GM23338 (cell line): ENCODE measurements at regions not wholly inside any gene's neighbourhood (a gene's known extent, or its start where the extent isn't known, plus 50 kb on each side); places are given as distances from the start of the nearest gene placed in this dataset.

ENCODE experiments used
- ATAC-seq: fragments of 200-7000 bp; cut with Tn5 transposase; 3 replicates; pipeline ENCODE4 v1.9.1; 2020
- DNase-seq: peaks from one replicate; pipeline ENCODE4 v3.0.0-alpha.2; 2015; ENCODE audit warnings: low spot score
- H2AFZ ChIP-seq: fragments of 200-600 bp; sonication (generic); 2 replicates; pipeline ENCODE4 v1.8.0; 2016; ENCODE audit warnings: antibody characterized with exemption, mild to moderate bottlenecking, moderate library complexity
- H3F3A ChIP-seq: fragments of 200-600 bp; sonication (generic); replicated peaks from 2 replicates; pipeline ENCODE4 v1.8.0; 2017; ENCODE audit warnings: antibody characterized with exemption, mixed run types, low read depth
- H3K27ac ChIP-seq: fragments of 200-600 bp; sonication (generic); 2 replicates; pipeline ENCODE4 v1.6.1; 2016; ENCODE audit warnings: low read depth
- H3K27me3 ChIP-seq: fragments of 200-600 bp; sonication (generic); 2 replicates; pipeline ENCODE4 v1.8.0; 2016; ENCODE audit warnings: mild to moderate bottlenecking, mixed run types, moderate library complexity; ENCODE audit not compliant: insufficient read depth
- H3K36me3 ChIP-seq: fragments of 200-600 bp; sonication (generic); 2 replicates; pipeline ENCODE4 v1.8.0; 2016; ENCODE audit warnings: mild to moderate bottlenecking; ENCODE audit not compliant: insufficient read depth
- H3K4me1 ChIP-seq: fragments of 200-600 bp; sonication (generic); 2 replicates; pipeline ENCODE4 v1.8.0; 2016; ENCODE audit warnings: mild to moderate bottlenecking, moderate library complexity; ENCODE audit not compliant: insufficient read depth
- H3K4me2 ChIP-seq: fragments of 200-600 bp; sonication (generic); 2 replicates; pipeline ENCODE4 v1.7.1; 2017; ENCODE audit warnings: mixed run types
- H3K4me3 ChIP-seq: fragments of 200-600 bp; sonication (generic); 2 replicates; pipeline ENCODE4 v1.6.1; 2016; ENCODE audit warnings: mixed run types
- H3K79me2 ChIP-seq: fragments of 200-600 bp; sonication (generic); replicated peaks from 2 replicates; pipeline ENCODE4 v1.8.0; 2017; ENCODE audit warnings: mild to moderate bottlenecking; ENCODE audit not compliant: insufficient read depth
- H3K9me2 ChIP-seq: fragments of 200-600 bp; sonication (generic); 2 replicates; pipeline ENCODE4 v1.8.0; 2017; ENCODE audit not compliant: insufficient read depth
- H4K20me1 ChIP-seq: fragments of 200-600 bp; sonication (generic); replicated peaks from 2 replicates; pipeline ENCODE4 v1.8.0; 2017; ENCODE audit warnings: mild to moderate bottlenecking; ENCODE audit not compliant: insufficient read depth
- H3K27ac Mint-ChIP-seq: 2 replicates; pipeline ENCODE4 v1.8.0; 2020; ENCODE audit warnings: inconsistent platforms, mild to moderate bottlenecking, moderate library complexity, mixed read lengths
- H3K27me3 Mint-ChIP-seq: 3 replicates; pipeline ENCODE4 v1.8.0; 2022; ENCODE audit warnings: low read depth, mild to moderate bottlenecking, moderate library complexity, mixed read lengths, inconsistent platforms; ENCODE audit not compliant: insufficient read depth, poor library complexity
- H3K36me3 Mint-ChIP-seq: 3 replicates; pipeline ENCODE4 v1.8.0; 2021; ENCODE audit warnings: low read depth, mild to moderate bottlenecking, inconsistent platforms, moderate library complexity, mixed read lengths
- H3K4me1 Mint-ChIP-seq: 3 replicates; pipeline ENCODE4 v1.8.0; 2020; ENCODE audit warnings: mild to moderate bottlenecking, inconsistent platforms, mixed read lengths
- H3K4me3 Mint-ChIP-seq: 3 replicates; pipeline ENCODE4 v1.8.0; 2021; ENCODE audit warnings: moderate library complexity, mild to moderate bottlenecking, inconsistent platforms, mixed read lengths
- H3K9me3 Mint-ChIP-seq: 3 replicates; pipeline ENCODE4 v1.8.0; 2020; ENCODE audit warnings: moderate library complexity, mild to moderate bottlenecking, inconsistent platforms, mixed read lengths
- CREB1 ChIP-seq: fragments of 250-450 bp; sonication (Bioruptor Pico); IDR thresholded peaks from 2 replicates; pipeline ENCODE4 v1.5.0; 2020; ENCODE audit warnings: low read depth, mild to moderate bottlenecking, moderate library complexity
- CTCF ChIP-seq, 2 experiments: fragments of 200-600 bp in 1 of 2; sonication (generic) in 1 of 2; conservative IDR thresholded peaks; 2 replicates each; pipeline versions ENCODE4 v1.5.1 to v1.6.1; 2016 to 2017; ENCODE audit warnings: antibody characterized with exemption in 2 of 2, low read depth in 2 of 2, mild to moderate bottlenecking in 2 of 2, moderate library complexity in 1 of 2
- ETS1 ChIP-seq: IDR thresholded peaks from 2 replicates; pipeline ENCODE4 v1.6.1; 2016; ENCODE audit warnings: antibody characterized with exemption
- EZH2 ChIP-seq: fragments of 200-600 bp; sonication (generic); IDR thresholded peaks from one replicate; pipeline ENCODE4 v1.8.0; 2017; ENCODE audit warnings: antibody characterized with exemption, mild to moderate bottlenecking, low read depth; ENCODE audit not compliant: unreplicated experiment
- NANOG ChIP-seq: IDR thresholded peaks from 2 replicates; pipeline ENCODE4 v1.6.1; 2016; ENCODE audit warnings: antibody characterized with exemption, borderline replicate concordance
- ZNF114 ChIP-seq: fragments of 250-450 bp; sonication (Bioruptor Pico); IDR thresholded peaks from 2 replicates; pipeline ENCODE4 v1.5.0; 2020; ENCODE audit warnings: mild to moderate bottlenecking, moderate library complexity
- TF ChIP-seq, protein P1 (sequence below): IDR thresholded peaks from one replicate; pipeline ENCODE4 v1.6.1; 2018; ENCODE audit warnings: antibody characterized with exemption; ENCODE audit not compliant: unreplicated experiment

GRCh38 chr1:4033713-4034112 lies 133.6 kb upstream of the C1orf174 start:
- Histone ChIP-seq H3K27me3 (no peaks in the 10 kb centered on the region), H3K4me1 (no peaks in the 10 kb centered on the region), H3K27ac (no peak overlapping the region), H2AFZ (no peak overlapping the region), H3K36me3 (no peaks in the 10 kb centered on the region; the same call in 1 of the 2 replicates), H3K4me2 (no peak overlapping the region), H3K9me2 (no peaks in the 10 kb centered on the region), H4K20me1 (no peaks in the 10 kb centered on the region), H3K79me2 (no peaks in the 10 kb centered on the region), H3F3A (no peaks in the 10 kb centered on the region), H3K4me3 (no peak overlapping the region)
- peak; percentile 96 for ATAC-seq
- Mint-ChIP-seq H3K9me3 (peaks cover 41% of the 10 kb centered on the region), H3K4me3 (peak overlapping the region; percentile 18; the same call in 1 of the 3 replicates), H3K4me1 (peaks cover 14% of the 10 kb centered on the region), H3K27me3 (no peaks in the 10 kb centered on the region), H3K36me3 (peaks cover 20% of the 10 kb centered on the region), H3K27ac (peak overlapping the region; percentile 37)
- TF ChIP-seq ETS1 (no peak), CTCF (conservative IDR thresholded peaks at IDR 0.05; ENCODE audit: low read depth in 2 of 2) (no peak), NANOG (no peak), CREB1 (CRISPR knock-in tag) (no peak), EZH2 (no peak), ZNF114 (CRISPR knock-in tag) (no peak)
- TF ChIP-seq, protein P1, sequence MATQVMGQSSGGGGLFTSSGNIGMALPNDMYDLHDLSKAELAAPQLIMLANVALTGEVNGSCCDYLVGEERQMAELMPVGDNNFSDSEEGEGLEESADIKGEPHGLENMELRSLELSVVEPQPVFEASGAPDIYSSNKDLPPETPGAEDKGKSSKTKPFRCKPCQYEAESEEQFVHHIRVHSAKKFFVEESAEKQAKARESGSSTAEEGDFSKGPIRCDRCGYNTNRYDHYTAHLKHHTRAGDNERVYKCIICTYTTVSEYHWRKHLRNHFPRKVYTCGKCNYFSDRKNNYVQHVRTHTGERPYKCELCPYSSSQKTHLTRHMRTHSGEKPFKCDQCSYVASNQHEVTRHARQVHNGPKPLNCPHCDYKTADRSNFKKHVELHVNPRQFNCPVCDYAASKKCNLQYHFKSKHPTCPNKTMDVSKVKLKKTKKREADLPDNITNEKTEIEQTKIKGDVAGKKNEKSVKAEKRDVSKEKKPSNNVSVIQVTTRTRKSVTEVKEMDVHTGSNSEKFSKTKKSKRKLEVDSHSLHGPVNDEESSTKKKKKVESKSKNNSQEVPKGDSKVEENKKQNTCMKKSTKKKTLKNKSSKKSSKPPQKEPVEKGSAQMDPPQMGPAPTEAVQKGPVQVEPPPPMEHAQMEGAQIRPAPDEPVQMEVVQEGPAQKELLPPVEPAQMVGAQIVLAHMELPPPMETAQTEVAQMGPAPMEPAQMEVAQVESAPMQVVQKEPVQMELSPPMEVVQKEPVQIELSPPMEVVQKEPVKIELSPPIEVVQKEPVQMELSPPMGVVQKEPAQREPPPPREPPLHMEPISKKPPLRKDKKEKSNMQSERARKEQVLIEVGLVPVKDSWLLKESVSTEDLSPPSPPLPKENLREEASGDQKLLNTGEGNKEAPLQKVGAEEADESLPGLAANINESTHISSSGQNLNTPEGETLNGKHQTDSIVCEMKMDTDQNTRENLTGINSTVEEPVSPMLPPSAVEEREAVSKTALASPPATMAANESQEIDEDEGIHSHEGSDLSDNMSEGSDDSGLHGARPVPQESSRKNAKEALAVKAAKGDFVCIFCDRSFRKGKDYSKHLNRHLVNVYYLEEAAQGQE, result no peak
- DNase-seq, result no peak

- H3K36me3 ChIP-seq, result no peaks in the 10 kb centered on the region; the same call in 1 of the 2 replicates
Measured at GRCh38 chr1:4034318-4034887, 134.3 kb upstream of the C1orf174 start.

More at GRCh38 chr1:4034318-4034887, 134.3 kb upstream of the C1orf174 start:
- ATAC-seq (peak; percentile 21; the same call in 1 of the 3 replicates), DNase-seq (no peak)
- Histone ChIP-seq H3F3A (no peaks in the 10 kb centered on the region), H3K4me2 (no peak overlapping the region), H3K4me3 (no peak overlapping the region), H3K27me3 (no peaks in the 10 kb centered on the region), H3K4me1 (no peaks in the 10 kb centered on the region), H3K27ac (no peak overlapping the region), H3K79me2 (no peaks in the 10 kb centered on the region), H4K20me1 (no peaks in the 10 kb centered on the region), H3K9me2 (no peaks in the 10 kb centered on the region), H2AFZ (no peak overlapping the region)
- Mint-ChIP-seq H3K4me3 (no peak overlapping the region), H3K27me3 (no peaks in the 10 kb centered on the region), H3K36me3 (peaks cover 26% of the 10 kb centered on the region), H3K9me3 (peaks cover 41% of the 10 kb centered on the region), H3K27ac (no peak overlapping the region), H3K4me1 (peaks cover 14% of the 10 kb centered on the region)
- TF ChIP-seq CREB1 (CRISPR knock-in tag) (no peak), EZH2 (no peak)
